GM12873 (cell line): ENCODE measurements at regions not wholly inside any gene's neighbourhood (a gene's known extent, or its start where the extent isn't known, plus 50 kb on each side); places are given as distances from the start of the nearest gene placed in this dataset.

Experiments
- CTCF ChIP-seq: IDR thresholded peaks from 2 replicates; pipeline ENCODE4 v1.5.1; 2012; ENCODE audit warnings: low read depth, mild to moderate bottlenecking, moderate library complexity, low read length, control low read depth; ENCODE audit not compliant: insufficient read depth; ENCODE audit errors: missing control alignments

- no peak for TF ChIP-seq CTCF
Observed at GRCh38 chr13:111462221-111462764, 141.9 kb downstream of the TEX29 start.

GRCh38 chr13:111462944-111463343, 142.5 kb downstream of the TEX29 start:
- no peak for TF ChIP-seq CTCF

GRCh38 chr13:111467111-111467890, 146.9 kb downstream of the TEX29 start:
- TF ChIP-seq CTCF = no peak

DNA sequence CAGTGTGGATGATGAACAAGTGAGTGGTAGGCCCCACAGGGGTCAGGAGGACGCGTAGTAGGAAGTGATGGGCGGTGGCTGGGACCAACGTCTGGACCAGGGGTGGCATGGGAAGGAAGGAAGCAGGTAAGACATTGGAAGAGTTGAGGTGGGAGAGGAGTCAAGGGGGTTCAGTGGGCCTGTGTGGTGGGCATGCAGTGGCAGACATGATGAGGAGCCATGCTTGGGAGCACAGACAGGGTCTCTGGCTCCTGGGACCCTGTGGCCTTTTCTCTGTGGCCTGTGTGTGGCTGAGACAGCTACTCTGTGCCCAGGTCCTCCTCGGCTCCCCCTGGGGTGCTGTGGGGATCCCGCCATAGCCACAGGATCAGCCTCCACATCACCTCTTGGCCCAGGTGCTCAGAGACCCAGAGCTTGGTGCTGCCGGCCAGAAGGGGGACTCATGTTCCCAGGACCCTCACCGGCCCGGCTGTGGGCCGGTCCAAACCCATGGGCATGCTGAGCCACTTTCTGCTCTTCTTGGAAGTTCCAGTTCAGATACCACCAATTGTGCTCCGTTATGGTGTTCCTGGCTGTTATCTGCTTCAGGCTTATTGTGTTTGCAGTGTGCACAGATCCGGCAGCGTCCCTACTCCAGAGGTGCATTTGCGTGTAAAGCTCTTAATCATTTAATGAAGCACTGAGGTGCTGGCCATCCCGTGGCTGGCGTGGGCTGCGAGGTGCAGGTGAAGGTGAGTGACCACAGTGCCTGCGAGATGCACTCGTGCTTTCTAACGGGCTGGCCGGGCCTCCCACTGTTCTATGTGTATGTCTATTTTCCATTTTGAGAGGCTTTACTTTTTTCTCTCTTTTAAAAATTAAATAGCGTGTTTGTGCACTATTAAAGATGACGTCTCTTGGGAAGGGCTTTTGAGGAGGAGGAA, 147.9 kb downstream of the TEX29 start:
- no peak for TF ChIP-seq CTCF

DNA sequence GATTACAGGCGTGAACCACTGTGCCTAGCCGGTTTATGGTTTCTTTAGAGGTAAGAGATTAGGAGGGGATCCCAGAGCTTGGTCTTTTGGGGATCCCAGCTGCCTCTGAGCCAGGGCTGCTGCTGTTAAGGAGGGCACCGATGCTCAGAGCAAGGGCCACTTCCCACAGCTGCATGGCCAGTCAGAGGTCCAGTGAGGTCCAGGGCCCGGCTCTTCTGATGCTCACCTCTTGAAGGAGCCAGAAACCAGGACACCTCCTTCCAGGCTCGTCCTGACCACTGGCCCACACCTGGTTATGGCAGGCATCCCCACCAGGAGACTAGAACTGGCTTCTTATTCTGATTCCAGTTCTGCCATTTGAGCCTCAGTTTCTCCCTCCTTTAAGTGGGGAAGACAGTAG, 149.0 kb downstream of the TEX29 start:
- TF ChIP-seq CTCF = no peak

DNA sequence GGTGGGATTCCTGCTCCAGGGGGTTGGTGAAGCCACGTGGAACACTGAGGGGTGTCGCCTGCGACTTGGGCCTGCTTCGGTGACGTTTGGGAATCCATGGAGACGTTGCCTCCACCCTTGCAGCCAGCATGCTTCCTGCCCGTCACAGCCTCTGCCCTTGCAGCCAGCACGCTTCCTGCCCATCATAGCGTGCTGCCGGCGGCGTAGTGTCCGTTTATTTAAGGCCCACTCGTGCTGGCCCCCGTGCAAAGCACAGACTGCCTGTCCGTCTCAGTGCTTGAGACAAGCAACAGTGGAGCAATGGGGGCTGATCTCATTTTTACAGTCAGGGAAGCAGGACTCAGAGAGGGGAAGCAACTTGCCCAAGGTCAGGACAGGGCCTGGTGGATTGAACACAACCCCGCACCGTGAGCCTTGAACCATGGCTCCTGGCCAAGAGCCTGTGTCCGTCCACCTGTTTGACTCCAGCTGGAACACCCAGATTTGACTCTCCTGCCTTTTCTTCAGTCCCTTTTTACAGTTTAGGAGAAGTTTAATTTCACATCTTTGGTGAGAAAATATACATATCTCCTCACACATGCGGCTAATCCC, 149.6 kb downstream of the TEX29 start:
- no peak for TF ChIP-seq CTCF

DNA sequence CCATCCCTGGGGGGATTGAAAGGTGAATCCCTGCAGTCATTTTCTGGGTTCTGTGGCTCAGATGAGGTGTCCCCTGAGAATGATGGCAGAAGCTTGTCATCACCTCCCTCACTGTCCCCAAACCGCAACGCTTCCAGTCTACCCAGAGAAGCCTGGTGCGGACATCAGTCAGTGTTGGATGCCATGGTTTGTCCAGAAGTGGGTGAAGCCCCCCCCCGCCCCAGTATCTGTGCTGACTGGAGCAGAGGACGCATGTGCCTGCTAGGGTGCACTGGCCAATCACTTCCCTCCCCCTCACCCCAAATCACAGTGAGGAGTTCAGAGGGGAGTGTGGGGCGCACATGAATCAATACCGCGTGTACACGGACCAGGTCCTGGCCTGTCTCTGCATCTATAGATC, 150.5 kb downstream of the TEX29 start:
- no peak for TF ChIP-seq CTCF
